ENCODE measurements at regions not wholly inside any gene's neighbourhood (a gene's known extent, or its start where the extent isn't known, plus 50 kb on each side); places are given as distances from the start of the nearest gene placed in this dataset.

DNA sequence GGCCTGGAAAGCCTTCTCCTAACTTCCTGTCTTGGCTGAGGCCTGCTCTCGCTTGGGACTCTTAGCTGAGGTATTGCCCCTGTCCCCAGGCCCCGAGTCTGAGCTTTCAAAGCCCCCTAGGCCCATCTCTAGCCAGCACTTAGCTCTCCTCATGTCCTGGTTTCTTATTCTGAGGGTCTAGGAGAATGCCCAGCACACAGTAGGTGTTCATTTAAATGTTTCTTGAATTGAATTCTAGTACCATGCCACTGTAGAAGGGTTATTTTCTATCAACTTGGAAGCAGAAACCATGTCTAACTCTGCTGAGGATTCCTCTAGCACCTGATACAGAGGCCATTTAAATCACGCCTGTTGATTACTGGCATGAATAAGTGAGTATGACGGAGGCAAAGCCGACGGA lies 98.5 kb downstream of the VEGFA start:
- Histone ChIP-seq H3K36me3 (ENCODE audit: insufficient read depth, low read length) (no peaks in the 10 kb centered on the region), H3K79me2 (ENCODE audit: control insufficient read depth, insufficient read depth, low read length, unreplicated experiment) (no peaks in the 10 kb centered on the region), H3K27me3 (ENCODE audit: insufficient read depth, low read length) (peaks cover 25% of the 10 kb centered on the region), H3K27ac (ENCODE audit: low read depth, low read length) (no peak overlapping the region), H3K4me1 (ENCODE audit: control insufficient read depth, insufficient read depth, low read length, unreplicated experiment) (no peaks in the 10 kb centered on the region), H3K4me3 (ENCODE audit: low read depth, low read length) (no peak overlapping the region), H2AFZ (ENCODE audit: low read length, unreplicated experiment) (no peak overlapping the region)

GRCh38 chr6:43867996-43868395 lies 98.0 kb downstream of the VEGFA start:
- peaks cover 30% of the 10 kb centered on the region for H3K27me3 ChIP-seq (ENCODE audit: insufficient read depth, low read length)
- no peaks in the 10 kb centered on the region for H3K4me1 ChIP-seq (ENCODE audit: control insufficient read depth, insufficient read depth, low read length, unreplicated experiment)
- H3K36me3 ChIP-seq (ENCODE audit: insufficient read depth, low read length) = no peaks in the 10 kb centered on the region

GRCh38 chr6:43867246-43867645 lies 97.2 kb downstream of the VEGFA start:
- H3K79me2 ChIP-seq (ENCODE audit: control insufficient read depth, insufficient read depth, low read length, unreplicated experiment) = no peaks in the 10 kb centered on the region
- H2AFZ ChIP-seq (ENCODE audit: low read length, unreplicated experiment) = no peak overlapping the region
- no peaks in the 10 kb centered on the region for H3K36me3 ChIP-seq (ENCODE audit: insufficient read depth, low read length)
- no peak overlapping the region for H3K27ac ChIP-seq (ENCODE audit: low read depth, low read length)
- no peak overlapping the region for H3K4me3 ChIP-seq (ENCODE audit: low read depth, low read length)
- H3K4me1 ChIP-seq (ENCODE audit: control insufficient read depth, insufficient read depth, low read length, unreplicated experiment) = no peaks in the 10 kb centered on the region
- H3K27me3 ChIP-seq (ENCODE audit: insufficient read depth, low read length) = peaks cover 32% of the 10 kb centered on the region

More at GRCh38 chr6:43867996-43868395, 98.0 kb downstream of the VEGFA start:
- no peak overlapping the region for H3K4me3 ChIP-seq (ENCODE audit: low read depth, low read length)
- H3K79me2 ChIP-seq (ENCODE audit: control insufficient read depth, insufficient read depth, low read length, unreplicated experiment) = no peaks in the 10 kb centered on the region
- H3K27ac ChIP-seq (ENCODE audit: low read depth, low read length) = no peak overlapping the region
- no peak overlapping the region for H2AFZ ChIP-seq (ENCODE audit: low read length, unreplicated experiment)

- no peaks in the 10 kb centered on the region for H3K36me3 ChIP-seq (ENCODE audit: insufficient read depth, low read length)
- H3K4me3 ChIP-seq (ENCODE audit: low read depth, low read length) = no peak overlapping the region
- H2AFZ ChIP-seq (ENCODE audit: low read length, unreplicated experiment) = no peak overlapping the region
- no peaks in the 10 kb centered on the region for H3K79me2 ChIP-seq (ENCODE audit: control insufficient read depth, insufficient read depth, low read length, unreplicated experiment)
- H3K4me1 ChIP-seq (ENCODE audit: control insufficient read depth, insufficient read depth, low read length, unreplicated experiment) = no peaks in the 10 kb centered on the region
- H3K27me3 ChIP-seq (ENCODE audit: insufficient read depth, low read length) = peaks cover 24% of the 10 kb centered on the region; the same call in 1 of the 2 replicates
- H3K27ac ChIP-seq (ENCODE audit: low read depth, low read length) = no peak overlapping the region
Observed at GRCh38 chr6:43865932-43866645, 96.1 kb downstream of the VEGFA start.

GRCh38 chr6:43865086-43865485 lies 95.1 kb downstream of the VEGFA start:
- Histone ChIP-seq H3K27me3 (ENCODE audit: insufficient read depth, low read length) (peaks cover 24% of the 10 kb centered on the region; the same call in 1 of the 2 replicates), H3K36me3 (ENCODE audit: insufficient read depth, low read length) (no peaks in the 10 kb centered on the region), H2AFZ (ENCODE audit: low read length, unreplicated experiment) (no peak overlapping the region), H3K4me1 (ENCODE audit: control insufficient read depth, insufficient read depth, low read length, unreplicated experiment) (no peaks in the 10 kb centered on the region), H3K4me3 (ENCODE audit: low read depth, low read length) (no peak overlapping the region), H3K27ac (ENCODE audit: low read depth, low read length) (no peak overlapping the region), H3K79me2 (ENCODE audit: control insufficient read depth, insufficient read depth, low read length, unreplicated experiment) (no peaks in the 10 kb centered on the region)

GRCh38 chr6:43862925-43863324 lies 92.9 kb downstream of the VEGFA start:
- Histone ChIP-seq H2AFZ (ENCODE audit: low read length, unreplicated experiment) (no peak overlapping the region), H3K27me3 (ENCODE audit: insufficient read depth, low read length) (peaks cover 24% of the 10 kb centered on the region; the same call in 1 of the 2 replicates), H3K79me2 (ENCODE audit: control insufficient read depth, insufficient read depth, low read length, unreplicated experiment) (no peaks in the 10 kb centered on the region), H3K4me3 (ENCODE audit: low read depth, low read length) (no peak overlapping the region), H3K36me3 (ENCODE audit: insufficient read depth, low read length) (no peaks in the 10 kb centered on the region), H3K27ac (ENCODE audit: low read depth, low read length) (no peak overlapping the region), H3K4me1 (ENCODE audit: control insufficient read depth, insufficient read depth, low read length, unreplicated experiment) (no peaks in the 10 kb centered on the region)

- H3K4me1 ChIP-seq (ENCODE audit: control insufficient read depth, insufficient read depth, low read length, unreplicated experiment) = no peaks in the 10 kb centered on the region
- H2AFZ ChIP-seq (ENCODE audit: low read length, unreplicated experiment) = no peak overlapping the region
- no peak overlapping the region for H3K27ac ChIP-seq (ENCODE audit: low read depth, low read length)
- peaks cover 24% of the 10 kb centered on the region; the same call in 1 of the 2 replicates for H3K27me3 ChIP-seq (ENCODE audit: insufficient read depth, low read length)
- H3K4me3 ChIP-seq (ENCODE audit: low read depth, low read length) = no peak overlapping the region
- H3K79me2 ChIP-seq (ENCODE audit: control insufficient read depth, insufficient read depth, low read length, unreplicated experiment) = no peaks in the 10 kb centered on the region
- no peaks in the 10 kb centered on the region for H3K36me3 ChIP-seq (ENCODE audit: insufficient read depth, low read length)
Observed at GRCh38 chr6:43861212-43861894, 91.3 kb downstream of the VEGFA start.

DNA sequence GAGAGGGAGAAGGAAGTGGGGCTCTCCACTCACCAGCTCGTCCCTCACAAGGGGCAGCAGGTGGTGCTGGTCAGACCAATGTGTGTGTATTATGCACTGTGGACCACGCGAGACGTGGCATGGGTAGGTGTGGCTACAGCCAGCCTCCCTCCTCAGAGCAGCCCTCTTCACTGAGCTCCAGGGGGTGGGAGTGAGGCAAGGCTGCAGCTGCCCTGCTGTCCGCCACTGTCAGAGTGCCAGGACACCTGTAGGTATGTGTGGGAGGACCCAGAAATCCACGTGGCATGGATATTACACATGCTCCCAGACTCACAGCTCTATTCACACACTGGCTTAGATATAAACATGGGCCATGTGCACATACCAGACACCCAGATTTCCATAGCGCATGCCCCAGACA lies 90.3 kb downstream of the VEGFA start:
- Histone ChIP-seq H3K36me3 (ENCODE audit: insufficient read depth, low read length) (no peaks in the 10 kb centered on the region), H3K4me1 (ENCODE audit: control insufficient read depth, insufficient read depth, low read length, unreplicated experiment) (no peaks in the 10 kb centered on the region), H2AFZ (ENCODE audit: low read length, unreplicated experiment) (no peak overlapping the region), H3K4me3 (ENCODE audit: low read depth, low read length) (no peak overlapping the region), H3K27ac (ENCODE audit: low read depth, low read length) (no peak overlapping the region), H3K79me2 (ENCODE audit: control insufficient read depth, insufficient read depth, low read length, unreplicated experiment) (no peaks in the 10 kb centered on the region), H3K27me3 (ENCODE audit: insufficient read depth, low read length) (peaks cover 24% of the 10 kb centered on the region; the same call in 1 of the 2 replicates)

GRCh38 chr6:43859213-43859612 lies 89.2 kb downstream of the VEGFA start:
- Histone ChIP-seq H2AFZ (ENCODE audit: low read length, unreplicated experiment) (no peak overlapping the region), H3K79me2 (ENCODE audit: control insufficient read depth, insufficient read depth, low read length, unreplicated experiment) (no peaks in the 10 kb centered on the region), H3K27ac (ENCODE audit: low read depth, low read length) (no peak overlapping the region), H3K4me3 (ENCODE audit: low read depth, low read length) (no peak overlapping the region), H3K4me1 (ENCODE audit: control insufficient read depth, insufficient read depth, low read length, unreplicated experiment) (no peaks in the 10 kb centered on the region), H3K36me3 (ENCODE audit: insufficient read depth, low read length) (no peaks in the 10 kb centered on the region), H3K27me3 (ENCODE audit: insufficient read depth, low read length) (peaks cover 15% of the 10 kb centered on the region; the same call in 1 of the 2 replicates)

- H3K4me1 ChIP-seq (ENCODE audit: control insufficient read depth, insufficient read depth, low read length, unreplicated experiment) = no peaks in the 10 kb centered on the region
Observed at GRCh38 chr6:43858161-43859153, 88.4 kb downstream of the VEGFA start.

More at GRCh38 chr6:43858161-43859153, 88.4 kb downstream of the VEGFA start:
- Histone ChIP-seq H3K27me3 (ENCODE audit: insufficient read depth, low read length) (peaks cover 9% of the 10 kb centered on the region; the same call in 1 of the 2 replicates), H3K36me3 (ENCODE audit: insufficient read depth, low read length) (no peaks in the 10 kb centered on the region), H2AFZ (ENCODE audit: low read length, unreplicated experiment) (no peak overlapping the region), H3K79me2 (ENCODE audit: control insufficient read depth, insufficient read depth, low read length, unreplicated experiment) (no peaks in the 10 kb centered on the region), H3K4me3 (ENCODE audit: low read depth, low read length) (no peak overlapping the region), H3K27ac (ENCODE audit: low read depth, low read length) (no peak overlapping the region)
